Transverse colon (tissue), 4 donors: ENCODE measurements at regions not wholly inside any gene's neighbourhood (a gene's known extent, or its start where the extent isn't known, plus 50 kb on each side); places are given as distances from the start of the nearest gene placed in this dataset.

Experiments used
- DNase-seq: peaks from one replicate; pipeline ENCODE4 v3.0.0-alpha.2; 2019
- H3K27ac ChIP-seq, 4 donors: fragments of 200-600 bp; sonication (generic); 2 replicates each; pipeline ENCODE4 v1.5.1; 2016 to 2018; ENCODE audit warnings: inconsistent platforms in 4 of 4
- H3K27me3 ChIP-seq: fragments of 200-600 bp; sonication (generic); 2 replicates; pipeline ENCODE4 v1.5.1; 2017; ENCODE audit warnings: inconsistent platforms
- H3K36me3 ChIP-seq, 4 donors: fragments of 200-600 bp; sonication (generic); 2 replicates each; pipeline ENCODE4 v1.5.1; 2017 to 2019; ENCODE audit warnings: inconsistent platforms in 4 of 4
- H3K4me1 ChIP-seq, 4 donors: fragments of 200-600 bp; sonication (generic); 2 replicates each; pipeline ENCODE4 v1.5.1; 2017 to 2020; ENCODE audit warnings: inconsistent platforms in 4 of 4
- H3K4me3 ChIP-seq, 4 donors: fragments of 200-600 bp; sonication (generic); 1 replicate in 1 of 4; 2 replicates in 3 of 4; pipeline versions ENCODE4 v1.5.1 to v1.6.1; 2017 to 2019; ENCODE audit warnings: inconsistent platforms in 4 of 4
- H3K9me3 ChIP-seq, 2 donors: fragments of 200-600 bp; sonication (generic); 2 replicates each; pipeline ENCODE4 v1.5.1; 2017 to 2019; ENCODE audit warnings: inconsistent platforms in 2 of 2
- CTCF ChIP-seq, 5 experiments: fragments of 200-600 bp in 3 of 5; fragments of 450-650 bp in 2 of 5; sonication (generic) in 3 of 5; IDR thresholded peaks; 1 replicate in 2 of 5; 2 replicates in 3 of 5; pipeline ENCODE4 v1.5.1; 2016 to 2017; ENCODE audit warnings: antibody characterized with exemption in 5 of 5, inconsistent platforms in 3 of 5, mild to moderate bottlenecking in 2 of 5, moderate library complexity in 1 of 5
- EP300 ChIP-seq: sonication (generic); formaldehyde crosslinking; IDR thresholded peaks from one replicate; pipeline ENCODE4 v1.6.1; 2017; ENCODE audit warnings: antibody characterized with exemption, low read depth
- POLR2A ChIP-seq: fragments of 450-650 bp; IDR thresholded peaks from one replicate; pipeline ENCODE4 v1.6.1; 2016; ENCODE audit warnings: antibody characterized with exemption, mild to moderate bottlenecking, moderate library complexity
- POLR2AphosphoS5 ChIP-seq, 3 donors: sonication (generic); formaldehyde crosslinking; IDR thresholded peaks; one replicate each; pipeline ENCODE4 v1.6.1; 2016; ENCODE audit warnings: antibody characterized with exemption in 3 of 3
- WGBS, 2 donors: methylation state at CpG; one replicate each; pipeline ENCODE4 v1.1.5; 2018; ENCODE audit warnings: low coverage in 1 of 2; 5-methylcytosine and 5-hydroxymethylcytosine counted together
- in situ Hi-C, 4 donors: fragments of 200-750 bp; cut with MboI; loops; one replicate each; pipeline versions ENCODE4 v1.15.0 to v1.15.1; 2017; ENCODE audit warnings: low sequenced_read_pairs in 3 of 4, low pct_ligation_motif_present in 1 of 4, low pct_unique_long_range_greater_than_20kb in 1 of 4
- intact Hi-C: fragments of 100-400 bp; cut with DNase I; formaldehyde crosslinking; loops from one replicate; pipeline ENCODE4 v1.15.1; 2023; ENCODE audit warnings: low total_unique reads

DNA sequence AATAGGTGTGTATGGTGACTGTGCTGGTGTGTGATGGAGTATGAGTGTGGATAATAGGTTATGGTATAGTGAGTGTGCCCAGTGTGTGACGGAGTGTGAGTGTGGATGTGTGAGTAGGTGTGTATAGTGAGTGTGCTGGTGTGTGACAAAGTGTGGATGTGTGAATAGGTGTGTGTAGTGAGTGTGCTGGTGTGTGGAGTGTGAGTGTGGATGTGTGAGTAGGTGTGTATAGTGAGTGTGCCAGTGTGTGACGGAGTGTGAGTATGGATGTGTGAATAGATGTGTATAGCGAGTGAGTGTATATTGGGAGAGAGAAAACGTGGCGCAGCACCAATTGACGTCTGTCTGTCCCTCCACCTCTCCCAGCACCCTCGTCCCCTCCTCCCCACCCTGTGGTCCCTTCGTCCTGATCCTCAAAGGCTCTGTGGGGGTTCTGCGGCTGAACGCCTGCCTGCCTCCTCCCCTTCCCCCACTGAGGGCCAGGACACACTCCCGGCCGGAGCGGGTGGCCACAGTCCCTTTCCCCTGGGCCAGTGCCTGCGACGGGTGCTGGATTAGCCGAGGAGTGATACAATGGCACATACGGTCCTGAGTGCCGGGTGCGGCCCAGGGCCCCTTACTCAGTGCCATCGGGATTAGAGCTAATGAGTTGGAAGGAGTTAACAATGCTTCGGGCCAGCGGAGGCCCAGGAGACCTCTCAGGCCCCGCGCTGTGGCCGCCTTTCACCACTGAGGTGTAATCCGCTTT is 160.0 kb downstream of the MRM1 start:
- Histone ChIP-seq H3K4me1 (no peaks in the 10 kb centered on the region), H3K9me3 (no peaks in the 10 kb centered on the region), H3K36me3 (no peaks in the 10 kb centered on the region), H3K27ac (no peak overlapping the region), H3K27me3 (peaks cover 4% of the 10 kb centered on the region), H3K4me3 (no peak overlapping the region)
- WGBS, 2 donors = 67 to 86% methylated on average over 11 to 26 of the region's 26 CpGs
- intact Hi-C loops = no loop called here
- TF ChIP-seq CTCF (IDR thresholded peaks at IDR 0.05) = no peak
- TF ChIP-seq POLR2AphosphoS5 (IDR thresholded peaks at IDR 0.05) = no peak
- no peak for TF ChIP-seq POLR2A
- no peak for TF ChIP-seq EP300
- DNase-seq = no peak
- in situ Hi-C loops = no loop called here

GRCh38 chr17:36765436-36766043 is 164.2 kb downstream of the MRM1 start:
- peaks cover 18% of the 10 kb centered on the region for H3K27me3 ChIP-seq
- WGBS, 2 donors = 72 to 78% methylated on average over 5 to 18 of the region's 18 CpGs
- in situ Hi-C loops = no loop called here

GRCh38 chr17:36768394-36768793 is 167.0 kb downstream of the MRM1 start:
- Histone ChIP-seq H3K9me3 (no peaks in the 10 kb centered on the region), H3K4me1 (no peaks in the 10 kb centered on the region), H3K27ac (no peak overlapping the region), H3K4me3 (no peak overlapping the region), H3K36me3 (no peaks in the 10 kb centered on the region), H3K27me3 (peaks cover 18% of the 10 kb centered on the region)
- in situ Hi-C loops = no loop called here
- WGBS, 2 donors = 29% methylated on average over 13 of the region's 13 CpGs; no CpG with 5 or more reads in 1 of the 2 donors
- DNase-seq = no peak
- no peak for TF ChIP-seq EP300
- TF ChIP-seq POLR2AphosphoS5 (IDR thresholded peaks at IDR 0.05) = no peak
- no peak for TF ChIP-seq CTCF (IDR thresholded peaks at IDR 0.05)
- no peak for TF ChIP-seq POLR2A
- intact Hi-C loops = no loop called here

More at GRCh38 chr17:36765436-36766043, 164.2 kb downstream of the MRM1 start:
- Histone ChIP-seq H3K36me3 (no peaks in the 10 kb centered on the region), H3K4me3 (no peak overlapping the region), H3K4me1 (no peaks in the 10 kb centered on the region), H3K9me3 (no peaks in the 10 kb centered on the region), H3K27ac (no peak overlapping the region)
- intact Hi-C loops = no loop called here
- TF ChIP-seq CTCF (IDR thresholded peaks at IDR 0.05) (no peak), POLR2A (no peak), POLR2AphosphoS5 (IDR thresholded peaks at IDR 0.05) (no peak), EP300 (no peak)
- DNase-seq = no peak

DNA sequence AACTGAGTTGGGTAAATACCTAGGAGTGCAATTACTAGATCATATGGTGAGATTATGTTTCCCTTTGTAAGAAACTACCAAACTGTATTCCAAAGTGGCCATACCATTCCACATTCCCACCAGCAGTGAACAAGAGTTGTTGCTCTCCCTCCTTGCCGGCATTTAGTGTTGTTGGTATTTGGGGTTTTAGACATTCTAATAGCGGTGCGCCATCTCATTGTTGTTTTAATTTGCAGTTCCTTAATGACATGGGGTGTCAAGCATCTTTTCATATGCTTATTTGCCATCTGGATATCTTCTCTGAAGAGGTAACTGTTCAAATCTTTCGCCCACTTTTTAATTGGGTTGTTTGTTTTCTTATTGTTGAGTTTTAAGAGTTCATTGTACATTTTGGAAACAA is 164.2 kb upstream of the LHX1 start:
- intact Hi-C loops (no loop called here), in situ Hi-C loops (no loop called here)
- Histone ChIP-seq H3K4me3 (no peak overlapping the region), H3K27ac (no peak overlapping the region), H3K27me3 (peaks cover 18% of the 10 kb centered on the region), H3K36me3 (no peaks in the 10 kb centered on the region), H3K4me1 (no peaks in the 10 kb centered on the region), H3K9me3 (no peaks in the 10 kb centered on the region)
- DNase-seq = no peak
- 37 to 58% methylated on average over 4 of the region's 4 CpGs for WGBS, 2 donors
- TF ChIP-seq POLR2A = no peak
